H9 (cell line): ENCODE measurements at regions not wholly inside any gene's neighbourhood (a gene's known extent, or its start where the extent isn't known, plus 50 kb on each side); places are given as distances from the start of the nearest gene placed in this dataset.

ENCODE experiments used
- DNase-seq: peaks from one replicate; pipeline ENCODE4 v3.0.0-alpha.2; 2017
- H2AFZ ChIP-seq: one replicate; pipeline ENCODE4 v1.6.1; 2013; ENCODE audit warnings: mild to moderate bottlenecking, low read length, control low read depth, moderate library complexity
- H2AK5ac ChIP-seq: 2 replicates; pipeline ENCODE4 v1.6.1; 2013; ENCODE audit warnings: low read length, control low read depth, mixed read lengths; ENCODE audit not compliant: insufficient read length
- H2BK120ac ChIP-seq: one replicate; pipeline ENCODE4 v1.6.1; 2013; ENCODE audit warnings: low read depth, mild to moderate bottlenecking, low read length, control low read depth, inconsistent platforms; ENCODE audit not compliant: poor library complexity, severe bottlenecking
- H2BK12ac ChIP-seq: 2 replicates; pipeline ENCODE4 v1.6.1; 2013; ENCODE audit warnings: low read length, control low read depth, mixed read lengths, low read depth; ENCODE audit not compliant: insufficient read length
- H2BK15ac ChIP-seq: 2 replicates; pipeline ENCODE4 v1.6.1; 2013; ENCODE audit warnings: low read depth, low read length, control low read depth
- H2BK20ac ChIP-seq: one replicate; pipeline ENCODE4 v1.6.1; 2013; ENCODE audit warnings: low read depth, mild to moderate bottlenecking, low read length, control low read depth, inconsistent platforms; ENCODE audit not compliant: poor library complexity, severe bottlenecking
- H2BK5ac ChIP-seq: 2 replicates; pipeline ENCODE4 v1.6.1; 2013; ENCODE audit warnings: low read length, control low read depth, mixed read lengths; ENCODE audit not compliant: insufficient read length
- H3K14ac ChIP-seq: 2 replicates; pipeline ENCODE4 v1.6.1; 2013; ENCODE audit warnings: low read length, control low read depth; ENCODE audit not compliant: insufficient read depth
- H3K18ac ChIP-seq: 2 replicates; pipeline ENCODE4 v1.6.1; 2013; ENCODE audit warnings: low read depth, mild to moderate bottlenecking, mixed read lengths, low read length, control low read depth; ENCODE audit not compliant: insufficient read length
- H3K23ac ChIP-seq: 2 replicates; pipeline ENCODE4 v1.6.1; 2013; ENCODE audit warnings: low read length, control low read depth, mixed read lengths, low read depth; ENCODE audit not compliant: insufficient read length
- H3K23me2 ChIP-seq: 2 replicates; pipeline ENCODE4 v1.6.1; 2013; ENCODE audit warnings: low read depth, mild to moderate bottlenecking, mixed read lengths, low read length, control low read depth; ENCODE audit not compliant: insufficient read length, poor library complexity, severe bottlenecking
- H3K27ac ChIP-seq: 2 replicates; pipeline ENCODE4 v1.5.1; 2013; ENCODE audit warnings: low read length, control low read depth, mixed read lengths, low read depth; ENCODE audit not compliant: insufficient read length
- H3K27me3 ChIP-seq: 2 replicates; pipeline ENCODE4 v1.6.1; 2013; ENCODE audit warnings: low read length, control low read depth, inconsistent platforms; ENCODE audit not compliant: insufficient read depth
- H3K4ac ChIP-seq: 2 replicates; pipeline ENCODE4 v1.6.1; 2013; ENCODE audit warnings: low read depth, mild to moderate bottlenecking, control low read depth, inconsistent platforms, low read length, moderate library complexity
- H3K4me1 ChIP-seq: 2 replicates; pipeline ENCODE4 v1.6.1; 2013; ENCODE audit warnings: low read length, control low read depth, inconsistent platforms; ENCODE audit not compliant: insufficient read depth
- H3K4me2 ChIP-seq: 2 replicates; pipeline ENCODE4 v1.6.1; 2013; ENCODE audit warnings: low read length, control low read depth, mixed read lengths; ENCODE audit not compliant: insufficient read length, insufficient read depth
- H3K56ac ChIP-seq: 2 replicates; pipeline ENCODE4 v1.6.1; 2013; ENCODE audit warnings: low read depth, mild to moderate bottlenecking, mixed read lengths, low read length, control low read depth; ENCODE audit not compliant: insufficient read length
- H3K79me1 ChIP-seq: 2 replicates; pipeline ENCODE4 v1.6.1; 2013; ENCODE audit warnings: low read depth, mild to moderate bottlenecking, moderate library complexity, low read length, control low read depth, inconsistent platforms; ENCODE audit not compliant: insufficient read depth, poor library complexity, severe bottlenecking
- H3K79me2 ChIP-seq: 2 replicates; pipeline ENCODE4 v1.6.1; 2013; ENCODE audit warnings: low read length, control low read depth, inconsistent platforms; ENCODE audit not compliant: insufficient read depth
- H3K9ac ChIP-seq: 2 replicates; pipeline ENCODE4 v1.6.1; 2013; ENCODE audit warnings: low read length, control low read depth, mixed read lengths; ENCODE audit not compliant: insufficient read length; ENCODE audit errors: extremely low read depth
- H3K9me3 ChIP-seq: one replicate; pipeline ENCODE4 v1.6.1; 2013; ENCODE audit warnings: low read depth, low read length, inconsistent platforms; ENCODE audit not compliant: control insufficient read depth
- H3T11ph ChIP-seq: one replicate; pipeline ENCODE4 v1.6.1; 2013; ENCODE audit warnings: mild to moderate bottlenecking, low read length, control low read depth, inconsistent platforms
- H4K20me1 ChIP-seq: one replicate; pipeline ENCODE4 v1.6.1; 2013; ENCODE audit not compliant: control insufficient read depth, insufficient read length, insufficient read depth
- H4K5ac ChIP-seq: 2 replicates; pipeline ENCODE4 v1.6.1; 2013; ENCODE audit warnings: low read depth, mild to moderate bottlenecking, mixed read lengths, low read length, control low read depth; ENCODE audit not compliant: insufficient read length
- H4K8ac ChIP-seq: replicated peaks from 2 replicates; pipeline ENCODE4 v1.6.1; 2013; ENCODE audit warnings: low read length, control low read depth, mixed read lengths, low read depth; ENCODE audit not compliant: insufficient read length
- H4K91ac ChIP-seq: 2 replicates; pipeline ENCODE4 v1.6.1; 2013; ENCODE audit warnings: low read depth, mild to moderate bottlenecking, moderate library complexity, mixed read lengths, low read length, control low read depth; ENCODE audit not compliant: insufficient read length
- H3K27ac Mint-ChIP-seq, 3 experiments: 2 replicates in 2 of 3; 3 replicates in 1 of 3; pipeline ENCODE4 v1.8.0; 2020 to 2021; ENCODE audit warnings: mixed read lengths in 3 of 3, mild to moderate bottlenecking in 1 of 3, moderate library complexity in 1 of 3
- H3K27me3 Mint-ChIP-seq: 2 replicates; pipeline ENCODE4 v1.8.0; 2021; ENCODE audit warnings: low read depth, mild to moderate bottlenecking, moderate library complexity, mixed read lengths
- H3K36me3 Mint-ChIP-seq, 3 experiments: 2 replicates in 2 of 3; 3 replicates in 1 of 3; pipeline ENCODE4 v1.8.0; 2020 to 2021; ENCODE audit warnings: low read depth in 3 of 3, mixed read lengths in 3 of 3; ENCODE audit not compliant: insufficient read depth in 1 of 3
- H3K4me1 Mint-ChIP-seq, 2 experiments: 2 replicates each; pipeline ENCODE4 v1.8.0; 2020; ENCODE audit warnings: mixed read lengths in 2 of 2
- H3K4me3 Mint-ChIP-seq, 2 experiments: 2 replicates in 1 of 2; 3 replicates in 1 of 2; pipeline ENCODE4 v1.8.0; 2020 to 2021; ENCODE audit warnings: mild to moderate bottlenecking in 2 of 2, mixed read lengths in 2 of 2, moderate library complexity in 1 of 2
- H3K9me3 Mint-ChIP-seq, 2 experiments: 2 replicates in 1 of 2; 3 replicates in 1 of 2; pipeline ENCODE4 v1.8.0; 2020; ENCODE audit warnings: mild to moderate bottlenecking in 2 of 2, mixed read lengths in 2 of 2, moderate library complexity in 1 of 2
- CTCF ChIP-seq: fragments of 200-600 bp; sonication (generic); conservative IDR thresholded peaks from 3 replicates; pipeline ENCODE4 v1.8.0; 2021; ENCODE audit warnings: antibody characterized with exemption, mild to moderate bottlenecking
- WGBS: extraction: QIAGEN DNeasy Blood & Tissue Kit; methylation state at CpG from one replicate; pipeline ENCODE4 v1.1.7; 2013; ENCODE audit warnings: missing lambda C conversion rate, low lambda C conversion rate, mixed read lengths; ENCODE audit not compliant: insufficient read length; ENCODE audit errors: extremely low coverage; 5-methylcytosine and 5-hydroxymethylcytosine counted together

GRCh38 chr1:189623336-189623735 lies 854.3 kb downstream of the BRINP3 start:
- no CpG with 5 or more reads among the region's 2 CpGs for WGBS
- H3K27ac ChIP-seq, result no peak overlapping the region
- H3K27ac Mint-ChIP-seq, result no peak overlapping the region

More at GRCh38 chr1:189623336-189623735, 854.3 kb downstream of the BRINP3 start:
- no peak overlapping the region for H3K9ac ChIP-seq
- H2BK5ac ChIP-seq, result no peak overlapping the region
- H2BK12ac ChIP-seq, result no peak overlapping the region
- no peak overlapping the region for H3K4ac ChIP-seq
- H2BK20ac ChIP-seq, result no peak overlapping the region
- no peak overlapping the region for H4K91ac ChIP-seq
- no peaks in the 10 kb centered on the region for H3K4me1 Mint-ChIP-seq
- H3K23me2 ChIP-seq, result no peaks in the 10 kb centered on the region
- H4K5ac ChIP-seq, result no peak overlapping the region
- no peaks in the 10 kb centered on the region for H3K36me3 Mint-ChIP-seq
- H2AFZ ChIP-seq, result no peak overlapping the region
- no peaks in the 10 kb centered on the region for H3K4me1 ChIP-seq
- no peak overlapping the region for H2BK15ac ChIP-seq
- H3K79me1 ChIP-seq, result no peaks in the 10 kb centered on the region
- TF ChIP-seq CTCF, result no peak
- no peaks in the 10 kb centered on the region for H3K27me3 Mint-ChIP-seq
- no peak overlapping the region for H2AK5ac ChIP-seq
- H3K9me3 Mint-ChIP-seq, result peaks cover 2 to 3% of the 10 kb centered on the region in 2 experiments; a peak in 1 of 5 replicates
- H2BK120ac ChIP-seq, result no peak overlapping the region
- H3K56ac ChIP-seq, result no peak overlapping the region
- DNase-seq, result no peak
- no peak overlapping the region for H3K18ac ChIP-seq
- H3K27me3 ChIP-seq, result no peaks in the 10 kb centered on the region
- H3T11ph ChIP-seq, result no peak overlapping the region
- H3K14ac ChIP-seq, result no peak overlapping the region
- H3K23ac ChIP-seq, result no peak overlapping the region
- no peaks in the 10 kb centered on the region for H3K79me2 ChIP-seq
- H3K4me2 ChIP-seq, result no peak overlapping the region
- no peak overlapping the region for H4K8ac ChIP-seq
- no peak overlapping the region for H3K4me3 Mint-ChIP-seq
- no peaks in the 10 kb centered on the region for H3K9me3 ChIP-seq
- H4K20me1 ChIP-seq, result no peaks in the 10 kb centered on the region
